ENCODE measurements at regions not wholly inside any gene's neighbourhood (a gene's known extent, or its start where the extent isn't known, plus 50 kb on each side); places are given as distances from the start of the nearest gene placed in this dataset.

DNA sequence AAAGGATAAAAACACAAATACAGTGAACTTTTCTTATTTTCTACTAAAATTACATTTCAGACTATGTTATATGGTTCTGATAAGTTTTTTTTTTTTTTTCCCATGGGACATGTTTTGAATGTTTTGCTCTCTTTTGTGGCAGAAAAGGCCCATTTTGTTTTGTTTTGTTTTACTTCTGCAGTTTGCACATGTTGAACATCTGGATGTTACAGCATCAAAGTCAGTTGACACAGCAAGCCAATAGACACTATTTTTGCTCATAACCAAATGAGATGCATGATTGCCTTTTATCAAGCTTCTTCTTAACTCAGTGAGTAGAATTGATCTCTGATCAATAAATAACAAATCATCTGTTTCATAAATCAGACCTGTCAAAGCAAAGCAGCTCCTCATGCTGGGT, 904.2 kb downstream of the ADGRL2 start:
- DNase-seq: no peak

DNA sequence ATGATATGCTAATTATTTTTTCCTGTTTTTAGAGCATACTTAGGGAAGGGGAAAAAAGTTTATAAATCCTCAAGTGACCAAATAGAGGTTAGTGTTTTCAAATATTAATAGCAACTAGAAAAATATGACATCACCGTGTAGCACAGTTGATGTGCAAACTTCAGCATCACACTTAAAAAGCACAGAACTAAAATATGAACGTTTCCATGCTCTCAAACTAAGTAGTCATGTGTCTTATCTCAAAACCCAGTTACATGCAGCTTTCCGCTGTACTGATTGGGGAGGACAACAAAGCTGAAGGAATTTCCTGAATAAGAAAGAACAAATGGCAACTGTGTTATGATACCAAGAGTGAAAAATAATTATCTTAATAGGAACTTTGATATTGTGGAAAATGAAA, 903.7 kb downstream of the ADGRL2 start:
- no peak for DNase-seq

DNA sequence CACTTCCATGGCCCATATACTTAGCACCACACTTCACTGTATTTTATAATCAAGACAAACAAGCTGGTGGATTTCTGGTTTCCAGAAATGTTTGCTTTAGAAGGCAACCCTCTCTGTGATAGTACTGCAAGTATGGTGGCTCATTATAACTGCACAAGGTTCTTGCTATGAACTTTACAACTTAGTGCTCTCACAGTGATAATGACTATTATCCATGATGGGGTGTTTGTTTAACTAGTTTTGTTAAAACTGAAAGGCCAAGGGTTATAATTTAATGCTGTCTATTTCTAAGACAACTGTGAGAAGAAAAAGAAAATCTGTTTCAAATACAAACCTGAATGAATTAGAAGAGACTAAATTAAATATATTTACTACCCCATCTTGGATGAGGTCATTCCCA, 903.2 kb downstream of the ADGRL2 start:
- no peak for DNase-seq

DNA sequence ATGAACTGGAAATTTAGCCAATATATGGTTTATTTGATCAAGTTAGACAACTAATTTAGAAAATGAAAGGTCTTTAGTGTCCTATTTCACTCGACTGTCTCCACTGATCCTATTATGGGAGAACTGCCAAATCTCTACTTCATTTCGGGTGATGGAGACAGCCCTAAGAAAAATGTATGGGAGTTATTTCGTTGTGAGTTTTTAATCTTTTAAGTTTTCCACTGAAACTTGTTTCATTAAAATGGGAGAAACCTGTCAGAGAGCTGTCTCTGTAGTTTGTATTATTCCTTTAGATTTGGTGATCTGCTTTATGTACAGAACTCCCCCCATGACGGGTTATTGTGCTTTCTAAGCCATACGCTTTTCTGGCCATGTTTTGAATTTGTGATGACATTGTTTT, 899.7 kb downstream of the ADGRL2 start:
- no peak for DNase-seq

DNA sequence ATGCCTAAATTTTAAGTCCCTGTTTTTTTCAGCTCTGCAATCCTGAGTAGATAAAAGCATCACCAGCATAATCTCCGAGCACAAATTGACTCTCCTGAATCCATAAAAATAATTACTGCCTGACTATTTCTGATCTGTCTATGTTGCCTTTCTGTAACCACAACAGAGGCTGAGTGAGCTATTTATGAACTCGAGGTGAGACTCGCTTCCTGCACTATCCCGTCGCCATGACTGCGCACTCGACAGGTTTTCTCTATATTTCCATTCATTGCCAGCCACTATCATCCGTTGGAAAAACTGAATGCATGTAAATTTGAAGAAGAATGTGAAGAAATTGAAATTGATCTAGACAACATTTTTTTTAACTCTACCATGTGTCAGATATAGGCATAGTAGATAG, 897.2 kb downstream of the ADGRL2 start:
- no peak for DNase-seq

DNA sequence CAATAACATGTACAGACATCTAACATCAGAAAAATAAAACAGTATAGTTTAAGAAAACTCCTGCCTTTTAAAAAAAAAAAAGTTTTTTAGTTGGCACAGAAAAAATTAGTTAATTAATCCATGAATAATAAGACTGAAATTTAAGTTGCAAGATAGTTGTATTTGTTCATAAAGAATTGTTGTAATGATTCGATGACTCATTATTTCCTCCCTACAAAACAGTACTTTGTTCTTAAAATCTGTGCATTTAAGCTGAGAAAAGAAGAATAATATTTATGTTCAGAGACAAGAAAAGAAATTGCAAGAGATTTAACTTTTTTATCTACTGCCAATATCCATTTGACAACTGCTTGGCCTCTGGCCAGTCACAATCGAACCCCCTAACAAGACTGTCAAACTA, 894.7 kb downstream of the ADGRL2 start:
- DNase-seq: no peak

DNA sequence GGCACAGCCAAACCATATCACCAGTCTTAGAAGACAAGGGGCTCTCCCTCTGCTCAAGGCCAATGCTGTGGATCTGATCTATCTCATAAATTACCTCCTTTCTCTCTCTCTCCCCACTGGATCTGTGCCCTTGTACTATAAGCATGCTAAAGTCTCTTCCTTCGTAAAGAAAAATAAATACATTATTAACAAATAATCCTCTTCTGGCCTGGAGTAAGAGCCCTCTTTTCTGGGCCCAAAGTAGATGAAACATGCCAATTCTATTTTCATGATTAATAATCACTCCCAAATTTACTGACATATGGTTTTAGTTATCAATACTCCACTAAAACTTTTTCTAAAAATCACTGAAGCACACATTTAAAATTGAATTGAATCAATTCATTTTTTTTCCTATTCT, 889.7 kb downstream of the ADGRL2 start:
- DNase-seq: no peak

DNA sequence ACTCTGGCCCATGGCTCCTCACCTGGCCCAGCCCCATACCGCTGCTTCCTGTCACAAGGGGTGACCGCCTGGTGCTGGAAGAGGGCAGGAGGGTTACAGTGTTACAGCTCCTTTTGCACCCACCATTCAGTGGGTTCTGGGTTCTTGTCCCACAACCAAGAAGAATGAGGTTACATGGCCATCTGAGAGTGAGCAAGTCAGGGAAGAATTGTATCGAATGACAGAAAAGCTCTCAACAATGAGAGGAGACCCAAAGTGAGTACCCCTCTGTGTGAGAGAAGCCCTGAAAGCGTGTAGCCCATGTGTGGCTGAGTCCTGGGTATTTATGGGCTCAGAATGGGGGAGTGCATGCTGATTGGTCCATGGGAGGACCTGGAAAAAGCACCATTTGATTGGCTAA, 888.5 kb downstream of the ADGRL2 start:
- DNase-seq: no peak

DNA sequence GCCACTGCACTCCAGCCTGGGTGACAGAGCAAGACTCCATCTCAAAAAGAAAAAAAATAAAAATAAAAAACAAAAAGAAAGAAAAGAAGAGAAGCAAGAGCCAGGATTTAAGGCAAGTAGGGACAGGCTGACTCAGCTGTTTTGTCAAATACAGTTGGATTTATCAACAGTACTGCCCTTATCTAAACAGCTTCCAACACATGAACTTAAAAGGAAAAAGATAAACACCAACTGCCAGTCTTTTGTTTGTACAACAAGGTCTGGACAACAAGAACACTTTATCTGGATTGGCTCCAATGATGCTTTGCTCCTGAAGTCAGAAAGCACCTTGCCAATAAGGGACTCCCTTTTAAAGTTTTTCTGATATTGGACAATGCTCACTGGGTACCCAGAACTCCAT, 886.0 kb downstream of the ADGRL2 start:
- no peak for DNase-seq

DNA sequence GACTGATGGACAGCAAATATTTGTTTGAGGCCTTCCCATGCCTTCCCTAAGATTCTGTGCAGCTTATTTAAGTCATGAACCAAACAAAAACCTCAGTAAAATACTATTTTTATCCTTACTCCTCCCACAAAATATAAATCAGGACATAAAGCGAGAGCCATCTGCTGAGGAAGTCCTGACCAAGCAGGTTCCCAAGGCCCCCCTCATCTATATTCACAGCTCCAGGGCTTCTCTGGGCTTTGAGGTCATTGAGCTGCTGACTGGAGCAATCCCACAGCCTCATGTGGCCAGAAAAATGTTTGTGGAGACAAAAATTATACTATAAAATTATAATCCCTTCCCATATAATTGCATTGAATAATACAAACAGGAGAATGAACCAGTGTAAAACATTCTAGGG, 846.2 kb downstream of the ADGRL2 start:
- no peak for DNase-seq

DNA sequence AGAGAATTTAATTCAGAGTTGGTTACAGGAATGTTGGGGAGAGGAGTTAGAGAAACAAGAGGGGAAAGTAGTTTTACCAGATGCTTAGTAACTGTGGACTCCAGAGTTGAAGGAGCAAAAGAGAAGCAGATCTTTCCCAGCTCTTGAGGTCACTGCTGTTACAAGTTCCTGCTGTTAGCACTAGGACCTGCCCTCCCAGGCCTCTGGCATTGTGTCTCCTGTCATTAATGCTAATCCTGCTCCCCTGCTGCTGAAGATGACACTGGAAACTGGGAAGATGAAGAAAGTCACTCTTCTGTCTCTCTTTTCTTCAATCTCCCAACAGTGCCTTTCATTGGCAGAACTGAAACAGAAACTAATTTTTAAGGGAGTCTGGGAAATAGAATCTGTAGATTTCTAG, 845.6 kb downstream of the ADGRL2 start:
- no peak for DNase-seq

DNA sequence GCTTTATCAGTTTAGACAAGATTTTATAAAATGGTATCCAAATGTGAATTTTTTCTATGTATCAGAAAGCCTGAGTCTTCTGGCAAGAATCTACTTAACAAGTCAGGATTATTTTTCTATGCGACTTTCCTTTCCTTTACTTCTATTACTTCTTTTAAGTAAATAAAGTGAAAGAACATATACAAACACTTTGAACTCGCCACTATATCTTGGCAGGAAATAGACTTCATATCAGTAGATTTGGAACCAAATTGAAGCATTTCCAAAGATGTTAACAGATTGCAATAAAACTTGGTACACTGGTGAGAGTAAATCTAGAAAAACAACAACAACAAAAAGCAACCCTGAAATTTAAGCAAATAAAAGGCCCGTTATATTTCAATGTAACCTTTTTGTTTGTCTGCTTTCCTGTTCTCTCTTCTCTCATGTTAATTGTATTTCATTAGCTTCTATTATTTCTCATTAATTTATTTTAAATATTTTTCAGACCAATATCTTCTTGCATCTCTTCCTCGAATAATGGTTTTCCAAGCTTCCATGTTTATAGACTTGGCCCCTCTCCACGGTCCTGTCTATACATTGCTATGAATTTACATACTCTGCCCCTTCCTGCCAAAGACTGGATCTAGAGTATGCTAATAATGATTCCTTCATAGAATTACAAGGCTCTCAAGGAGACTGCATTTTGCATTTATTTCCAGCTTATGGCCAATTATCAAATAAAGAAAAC, 843.6 kb downstream of the ADGRL2 start:
- DNase-seq: no peak

DNA sequence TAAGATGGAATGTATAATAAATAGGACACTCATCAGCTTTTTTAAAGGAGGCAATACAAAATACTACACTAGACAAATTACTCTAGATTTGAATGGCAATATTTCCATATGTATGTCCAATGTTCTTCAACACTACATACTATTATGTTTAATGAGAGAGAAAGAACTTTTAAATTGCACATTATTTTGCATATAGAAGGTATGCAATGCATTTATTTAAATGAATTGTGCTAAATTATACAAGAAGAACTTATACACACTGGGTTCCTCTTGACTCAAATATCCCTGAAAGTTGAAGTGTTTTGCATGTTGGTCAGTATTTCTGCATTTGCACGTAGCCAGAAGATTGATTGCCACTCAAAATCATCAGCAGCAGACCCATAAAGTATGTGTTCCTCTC, 839.6 kb downstream of the ADGRL2 start:
- no peak for DNase-seq

DNA sequence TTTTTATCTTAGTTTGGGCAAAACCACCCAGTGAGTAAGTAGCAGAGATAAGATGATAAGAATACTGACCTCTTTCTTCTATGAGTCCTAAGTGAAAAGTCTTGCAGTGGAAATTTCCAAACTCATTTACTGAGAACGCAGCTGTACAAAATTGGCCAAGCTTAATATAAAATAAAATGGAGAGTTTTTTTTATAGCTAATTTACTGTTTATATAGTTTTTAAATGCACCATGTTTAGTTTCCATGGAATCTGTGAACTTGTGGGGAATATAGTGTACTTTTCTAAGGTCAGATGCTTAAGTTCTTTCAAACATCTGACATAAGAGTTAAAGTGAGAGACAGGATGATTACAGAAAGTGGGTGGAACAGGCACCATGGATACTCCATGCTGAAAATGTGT, 833.5 kb downstream of the ADGRL2 start:
- no peak for DNase-seq

DNA sequence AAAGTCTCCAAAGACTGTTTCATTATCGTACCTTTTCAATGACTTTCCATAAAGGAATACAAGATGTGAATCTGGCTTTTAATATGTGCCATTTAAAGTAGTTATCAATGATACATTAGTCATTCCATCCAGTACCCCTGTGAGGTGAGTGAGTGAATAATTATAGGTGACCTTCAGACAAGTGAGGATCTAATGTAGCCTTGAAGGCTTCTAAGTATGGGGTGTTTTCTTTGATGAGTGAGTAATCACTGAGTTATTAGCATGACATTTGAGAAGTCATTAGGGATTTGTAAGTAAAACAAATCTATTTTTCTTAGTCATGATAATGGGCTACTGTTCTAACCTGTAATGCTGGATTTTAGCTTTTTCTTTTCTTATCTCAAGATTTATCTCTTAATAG, 831.4 kb downstream of the ADGRL2 start:
- DNase-seq: no peak

DNA sequence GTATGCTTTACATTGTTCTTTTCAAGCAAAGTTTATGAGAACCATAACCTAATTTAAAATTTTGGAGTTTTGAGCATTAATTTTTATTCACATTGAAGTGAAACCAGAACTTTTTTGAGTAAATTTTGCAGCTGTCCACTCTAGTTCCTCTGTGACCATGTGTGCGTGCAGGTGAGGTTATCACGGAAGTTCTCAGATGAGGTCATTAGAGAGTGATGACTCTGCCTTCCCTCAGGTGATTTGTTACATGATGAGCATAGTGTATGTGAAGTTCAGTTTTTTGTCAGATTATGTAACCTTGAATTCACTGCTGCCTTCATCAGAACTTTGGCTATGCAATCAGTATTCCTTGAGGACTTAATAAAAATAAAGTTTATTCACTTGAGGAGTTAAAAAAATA, 828.2 kb downstream of the ADGRL2 start:
- no peak for DNase-seq

DNA sequence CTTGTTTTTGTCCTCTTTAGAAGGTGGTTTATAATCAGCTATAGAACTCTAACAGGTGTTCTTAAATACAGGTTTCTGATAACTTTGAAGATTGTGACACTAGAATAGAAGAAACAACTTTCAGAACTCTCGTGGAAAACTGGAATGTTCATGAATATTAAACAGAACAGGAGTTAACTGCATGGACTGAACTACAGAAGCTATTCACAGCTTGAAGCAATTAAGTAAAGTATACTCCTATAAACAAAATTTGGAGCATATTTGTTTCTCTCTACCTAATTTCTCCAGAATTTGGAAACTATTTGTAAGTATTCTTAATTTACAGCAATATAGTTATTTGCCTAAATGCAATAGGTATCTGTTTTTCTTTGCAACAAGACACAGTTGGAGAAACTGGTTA, 824.8 kb downstream of the ADGRL2 start:
- DNase-seq: no peak

DNA sequence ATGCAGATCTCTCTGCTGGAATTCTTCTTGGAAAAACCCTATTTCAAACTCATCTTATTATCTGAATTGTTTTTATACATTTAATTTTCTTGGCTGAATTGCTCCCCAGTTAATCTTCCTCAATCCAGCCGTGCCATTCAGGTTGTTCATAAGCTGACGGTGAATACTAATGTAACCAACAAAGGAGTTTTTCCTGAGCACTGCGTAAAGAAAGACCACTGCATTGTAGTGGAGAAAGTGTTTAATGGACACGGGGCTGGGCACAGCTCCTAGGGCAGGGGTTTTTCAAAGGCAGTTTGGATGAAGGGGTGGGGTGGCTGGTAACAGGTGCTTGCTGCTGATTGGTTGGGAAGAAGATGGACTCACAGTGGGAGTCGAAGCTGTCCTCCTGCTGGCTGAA, 820.3 kb downstream of the ADGRL2 start:
- DNase-seq: no peak

DNA sequence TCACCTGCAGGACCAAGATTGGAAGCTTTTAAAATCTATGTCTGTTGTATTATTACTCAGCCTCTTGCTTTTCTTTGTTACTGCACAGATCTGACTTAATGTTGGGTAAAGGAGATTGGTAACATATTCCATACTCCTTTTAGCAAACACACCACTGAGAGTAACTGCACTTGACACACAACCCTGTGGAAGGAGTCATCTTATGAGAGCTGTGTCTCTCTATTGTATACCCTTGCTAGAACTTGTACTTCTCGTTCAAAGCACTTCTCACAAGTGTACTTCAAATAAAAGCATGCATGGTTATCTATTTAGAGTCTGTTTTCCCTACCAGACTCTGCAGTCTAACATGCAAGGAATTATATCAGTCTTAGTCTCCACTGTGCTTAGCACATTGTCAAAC, 813.4 kb downstream of the ADGRL2 start:
- no peak for DNase-seq

DNA sequence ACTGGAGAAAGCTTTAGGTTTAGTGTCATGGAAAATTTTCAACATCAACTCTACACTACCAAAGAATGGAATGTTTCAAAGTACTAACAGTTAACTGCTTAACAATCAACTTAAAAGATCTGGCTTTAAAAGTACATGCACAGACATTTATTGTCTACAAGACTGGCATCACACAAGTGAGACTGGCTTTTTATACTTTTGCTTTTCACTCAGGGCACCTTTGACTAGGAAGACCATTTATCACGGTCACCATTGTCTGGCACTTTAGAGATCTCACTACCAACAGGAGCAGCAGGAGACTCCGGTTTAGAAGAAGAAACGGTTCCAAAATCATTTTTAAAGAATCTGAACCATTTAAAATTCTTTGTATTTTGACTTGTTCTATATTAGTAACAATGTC, 812.3 kb downstream of the ADGRL2 start:
- DNase-seq: no peak

DNA sequence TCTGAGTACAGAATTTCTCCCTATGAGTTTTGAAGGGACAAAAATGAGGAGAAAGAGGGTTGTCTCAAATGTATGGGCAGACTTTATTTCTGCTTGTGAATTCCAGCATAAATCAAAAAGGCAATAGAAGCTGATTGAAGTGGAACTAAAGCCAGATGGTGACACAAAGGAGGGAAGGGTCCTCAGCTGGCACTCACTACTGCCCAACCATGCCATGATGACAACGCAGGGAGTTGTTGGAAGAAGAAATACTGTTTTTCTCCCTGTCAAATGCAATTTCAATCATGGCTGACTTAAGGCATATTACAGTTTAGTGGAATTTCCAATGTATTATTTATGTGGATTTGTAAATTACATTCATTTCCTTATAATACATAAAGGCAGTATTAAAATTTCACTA, 805.8 kb downstream of the ADGRL2 start:
- no peak for DNase-seq

DNA sequence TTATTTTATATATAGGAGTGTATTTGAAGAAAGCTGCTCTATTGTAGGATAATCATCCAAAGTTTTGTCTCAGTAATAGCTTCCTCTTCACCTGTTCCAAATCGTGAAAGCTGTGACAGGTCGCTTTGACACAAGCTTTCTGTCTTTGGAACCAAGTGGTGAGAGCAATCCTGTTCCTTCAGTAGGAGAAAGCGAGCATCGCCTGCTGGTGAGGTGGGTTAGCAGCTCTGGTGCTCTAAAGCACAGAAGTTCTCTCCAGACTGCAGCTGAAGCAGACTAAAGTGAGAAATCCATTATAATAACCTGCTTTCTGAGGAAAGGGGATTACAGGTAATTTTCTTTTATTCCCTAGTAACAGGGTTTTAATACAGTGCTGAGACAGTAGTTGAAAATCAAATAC, 803.8 kb downstream of the ADGRL2 start:
- peak in 8 of 56 donors; percentile 1 to 25 (median 7) for DNase-seq

DNA sequence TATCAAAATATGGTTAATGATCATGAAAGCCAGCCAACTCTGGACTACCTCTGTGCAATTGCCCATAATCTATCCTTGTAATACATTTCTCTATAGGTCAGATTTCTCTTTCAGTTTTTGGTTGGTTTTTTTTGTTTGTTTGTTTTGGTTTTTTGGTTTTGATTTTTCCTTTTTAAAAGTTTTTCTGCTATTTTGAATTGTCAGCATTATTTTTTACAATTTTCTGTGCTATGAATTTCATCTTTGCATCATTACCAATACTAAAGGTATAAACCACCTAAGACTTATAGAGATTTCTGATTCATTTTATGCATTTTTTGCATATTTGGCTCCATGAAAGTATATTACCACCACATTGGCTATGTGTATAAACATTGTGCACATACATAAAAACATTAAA, 799.6 kb downstream of the ADGRL2 start:
- no peak for DNase-seq

DNA sequence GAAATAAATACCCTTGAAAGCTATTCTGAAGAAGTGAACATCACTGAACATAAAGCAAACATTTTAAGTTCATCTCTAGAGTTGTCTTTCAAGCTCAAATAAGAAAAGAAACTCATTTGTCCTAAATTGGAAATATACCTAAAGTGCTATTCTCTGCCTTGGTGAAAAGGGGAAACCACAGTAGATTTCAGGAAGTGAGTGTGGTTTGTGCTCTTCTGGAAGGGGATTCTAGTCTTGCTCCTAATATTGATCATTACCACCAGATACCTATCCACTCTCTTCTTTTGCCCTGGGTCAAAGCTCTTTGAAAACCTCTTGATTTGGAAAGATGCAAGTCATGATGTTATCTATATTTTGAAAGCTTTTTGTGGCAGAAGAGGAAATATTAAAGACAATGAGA, 798.1 kb downstream of the ADGRL2 start:
- no peak for DNase-seq
